ENCODE measurements at regions not wholly inside any gene's neighbourhood (a gene's known extent, or its start where the extent isn't known, plus 50 kb on each side); places are given as distances from the start of the nearest gene placed in this dataset.

DNA sequence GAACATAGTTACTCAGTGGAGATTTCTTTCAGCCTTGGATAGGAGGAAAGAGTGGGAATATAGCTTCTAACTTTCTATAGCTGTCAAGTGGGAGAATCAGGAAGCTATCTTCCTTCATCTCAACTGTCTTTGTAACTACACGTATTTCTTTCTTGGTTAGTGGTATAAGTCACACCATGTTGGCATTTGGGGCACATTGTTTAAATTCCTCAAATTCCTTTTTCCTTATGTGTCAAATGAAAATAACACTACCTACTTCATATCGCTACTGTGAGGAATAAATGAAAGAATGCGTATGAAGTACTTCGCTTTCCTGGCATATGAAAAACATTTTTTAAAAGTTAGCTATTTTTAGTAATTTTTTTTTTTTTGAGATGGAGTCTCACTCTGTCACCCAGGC, 1082.5 kb upstream of the WWC1 start:
- Histone ChIP-seq H2AFZ (no peak overlapping the region), H3K4me1 (ENCODE audit: insufficient read depth) (no peaks in the 10 kb centered on the region), H3K27ac (no peak overlapping the region), H3K4me3 (no peak overlapping the region), H3K27me3 (no peaks in the 10 kb centered on the region), H3K79me2 (no peaks in the 10 kb centered on the region), H3K36me3 (replicated peaks; ENCODE audit: insufficient read depth, low read depth) (no peaks in the 10 kb centered on the region), H3K9me3 (ENCODE audit: low read depth) (no peaks in the 10 kb centered on the region), H4K20me1 (ENCODE audit: insufficient read depth, poor library complexity, severe bottlenecking) (no peaks in the 10 kb centered on the region), H3K4me2 (no peak overlapping the region), H3K9me2 (replicated peaks; ENCODE audit: insufficient read depth) (no peaks in the 10 kb centered on the region)
- no peak for DNase-seq (ENCODE audit: low spot score)
- WGBS (ENCODE audit: low lambda C conversion rate, missing lambda C conversion rate): 85% methylated on average over 4 of the region's 4 CpGs
- no peak for TF ChIP-seq EZH2 (IDR thresholded peaks at IDR 0.05; ENCODE audit: borderline replicate concordance)
- TF ChIP-seq CTCF (IDR thresholded peaks at IDR 0.05; ENCODE audit: poor library complexity): no peak
- no peak for TF ChIP-seq EZH2phosphoT487 (IDR thresholded peaks at IDR 0.05; ENCODE audit: low read depth, severe bottlenecking, unreplicated experiment)

DNA sequence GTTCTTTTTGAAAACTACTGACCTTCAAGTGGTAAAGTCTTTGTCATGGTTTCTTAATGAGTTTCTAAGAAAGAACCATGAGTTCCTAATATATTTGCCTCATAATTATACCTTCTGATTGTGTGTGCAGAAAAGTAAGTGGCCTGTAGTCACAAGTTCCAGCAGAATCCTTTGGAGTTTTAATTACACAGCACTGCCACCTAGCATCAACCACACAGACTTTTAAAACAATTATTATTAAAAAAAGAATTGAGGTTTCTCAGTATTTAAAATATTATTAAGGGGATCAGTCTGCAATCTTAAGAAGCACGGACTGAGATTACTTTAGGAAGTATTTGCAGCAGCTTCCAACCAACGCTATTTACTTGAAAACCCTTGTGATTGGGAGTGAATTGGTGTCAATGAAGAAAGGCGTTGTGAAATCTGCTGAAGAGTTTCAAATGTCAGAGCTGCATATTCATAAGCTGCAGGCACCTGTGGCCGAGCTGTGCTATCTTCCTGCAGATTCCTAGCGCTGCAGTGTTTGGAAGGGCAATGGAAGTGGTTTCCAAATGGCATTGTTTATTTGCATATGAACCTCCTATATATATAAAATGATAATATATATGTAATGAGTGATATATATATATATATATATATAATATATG, 1074.2 kb upstream of the WWC1 start:
- 20% methylated on average over 5 of the region's 5 CpGs for WGBS (ENCODE audit: low lambda C conversion rate, missing lambda C conversion rate)
- H2AFZ ChIP-seq: no peak overlapping the region
- TF ChIP-seq EZH2phosphoT487 (IDR thresholded peaks at IDR 0.05; ENCODE audit: low read depth, severe bottlenecking, unreplicated experiment) (no peak), EZH2 (IDR thresholded peaks at IDR 0.05; ENCODE audit: borderline replicate concordance) (no peak), CTCF (IDR thresholded peaks at IDR 0.05; ENCODE audit: poor library complexity) (peak; percentile 38)

GRCh38 chr5:167219298-167219697, 1072.1 kb upstream of the WWC1 start:
- Histone ChIP-seq H3K27ac (no peak overlapping the region), H3K27me3 (no peaks in the 10 kb centered on the region), H3K36me3 (replicated peaks; ENCODE audit: insufficient read depth, low read depth) (no peaks in the 10 kb centered on the region), H2AFZ (no peak overlapping the region), H3K4me2 (no peak overlapping the region), H4K20me1 (ENCODE audit: insufficient read depth, poor library complexity, severe bottlenecking) (no peaks in the 10 kb centered on the region), H3K9me2 (replicated peaks; ENCODE audit: insufficient read depth) (no peaks in the 10 kb centered on the region), H3K79me2 (no peaks in the 10 kb centered on the region), H3K9me3 (ENCODE audit: low read depth) (no peaks in the 10 kb centered on the region), H3K4me3 (no peak overlapping the region), H3K4me1 (ENCODE audit: insufficient read depth) (no peaks in the 10 kb centered on the region)
- WGBS (ENCODE audit: low lambda C conversion rate, missing lambda C conversion rate): 55% methylated on average over 1 of the region's 1 CpG
- TF ChIP-seq EZH2phosphoT487 (IDR thresholded peaks at IDR 0.05; ENCODE audit: low read depth, severe bottlenecking, unreplicated experiment) (no peak), EZH2 (IDR thresholded peaks at IDR 0.05; ENCODE audit: borderline replicate concordance) (no peak)
- DNase-seq (ENCODE audit: low spot score): no peak

More for the DNA sequence above, 1074.2 kb upstream of the WWC1 start:
- no peaks in the 10 kb centered on the region for H3K27me3 ChIP-seq
- H3K9me3 ChIP-seq (ENCODE audit: low read depth): no peaks in the 10 kb centered on the region
- no peaks in the 10 kb centered on the region for H3K9me2 ChIP-seq (replicated peaks; ENCODE audit: insufficient read depth)
- H3K79me2 ChIP-seq: no peaks in the 10 kb centered on the region
- H3K4me3 ChIP-seq: no peak overlapping the region
- H3K36me3 ChIP-seq (replicated peaks; ENCODE audit: insufficient read depth, low read depth): no peaks in the 10 kb centered on the region
- H3K4me1 ChIP-seq (ENCODE audit: insufficient read depth): no peaks in the 10 kb centered on the region
- DNase-seq (ENCODE audit: low spot score): no peak
- no peak overlapping the region for H3K27ac ChIP-seq
- no peak overlapping the region for H3K4me2 ChIP-seq
- no peaks in the 10 kb centered on the region for H4K20me1 ChIP-seq (ENCODE audit: insufficient read depth, poor library complexity, severe bottlenecking)

- Histone ChIP-seq H3K4me1 (ENCODE audit: insufficient read depth) (no peaks in the 10 kb centered on the region), H3K4me3 (no peak overlapping the region), H2AFZ (no peak overlapping the region), H3K4me2 (no peak overlapping the region), H3K27ac (no peak overlapping the region), H4K20me1 (ENCODE audit: insufficient read depth, poor library complexity, severe bottlenecking) (no peaks in the 10 kb centered on the region), H3K79me2 (no peaks in the 10 kb centered on the region), H3K9me3 (ENCODE audit: low read depth) (peaks cover 9% of the 10 kb centered on the region), H3K27me3 (no peaks in the 10 kb centered on the region), H3K36me3 (replicated peaks; ENCODE audit: insufficient read depth, low read depth) (no peaks in the 10 kb centered on the region), H3K9me2 (replicated peaks; ENCODE audit: insufficient read depth) (no peaks in the 10 kb centered on the region)
- WGBS (ENCODE audit: low lambda C conversion rate, missing lambda C conversion rate): 88% methylated on average over 1 of the region's 1 CpG
- no peak for DNase-seq (ENCODE audit: low spot score)
- TF ChIP-seq EZH2phosphoT487 (IDR thresholded peaks at IDR 0.05; ENCODE audit: low read depth, severe bottlenecking, unreplicated experiment) (no peak), EZH2 (IDR thresholded peaks at IDR 0.05; ENCODE audit: borderline replicate concordance) (no peak), CTCF (IDR thresholded peaks at IDR 0.05; ENCODE audit: poor library complexity) (no peak)
These were observed 1065.1 kb upstream of the WWC1 start for GRCh38 chr5:167226386-167226785.

Data from hepatocyte (in vitro differentiated cells).